HCT116 (cell line): ENCODE measurements at regions not wholly inside any gene's neighbourhood (a gene's known extent, or its start where the extent isn't known, plus 50 kb on each side); places are given as distances from the start of the nearest gene placed in this dataset.

ENCODE experiments used
- ATAC-seq: fragments of 200-7000 bp; cut with Tn5 transposase; 2 replicates; pipeline ENCODE4 v1.9.1; 2020; ENCODE audit warnings: mild to moderate bottlenecking, moderate library complexity
- BruUV-seq: library from RNA; stranded (reverse); fragments of 400-500 nt; replicated peaks from 2 replicates; lab custom pipeline; 2021; lab: Mats Ljungman, UMichigan
- CTCF ChIA-PET: fragments of 300-600 bp; sonication (Branson Sonifier 250); formaldehyde crosslinking; loops from one replicate; lab custom pipeline; 2021; ENCODE audit warnings: antibody characterized with exemption; lab: Charles Lee
- POLR2A ChIA-PET: fragments of 300-600, 350-600 bp; sonication (Branson Sonifier 250); formaldehyde crosslinking; loops from one replicate; lab custom pipeline; 2021; ENCODE audit warnings: antibody characterized with exemption; lab: Charles Lee
- RAD21 ChIA-PET, 2 experiments: fragments of 300-600 bp; sonication (Branson Sonifier 250); formaldehyde crosslinking; loops; one replicate each; lab custom pipeline; 2023; ENCODE audit warnings: low total read pairs in 2 of 2; ENCODE audit not compliant: uncharacterized antibody in 2 of 2, unreplicated experiment in 2 of 2, low non-redundant PET in 1 of 2; lab: Charles Lee
- DNase-seq: peaks from one replicate; pipeline ENCODE4 v3.0.0-alpha.2; 2010; ENCODE audit warnings: low read depth, low spot score
- H2AFZ ChIP-seq: fragments of 200-600 bp; shearing (Covaris generic), sonication (generic); 2 replicates; pipeline ENCODE4 v1.6.1; 2017; ENCODE audit warnings: low read depth, mixed run types, mixed read lengths, antibody characterized with exemption, low read length; ENCODE audit not compliant: poor library complexity, severe bottlenecking
- H3K27ac ChIP-seq: 2 replicates; pipeline ENCODE4 v1.5.1; 2012; ENCODE audit warnings: low read depth, low read length
- H3K27me3 ChIP-seq: fragments of 200-600 bp; sonication (generic); 2 replicates; pipeline ENCODE4 v1.6.1; 2016; ENCODE audit warnings: mixed run types, low read length, mixed read lengths; ENCODE audit not compliant: insufficient read depth
- H3K36me3 ChIP-seq, 2 experiments: fragments of 200-500 bp in 1 of 2; fragments of 200-600 bp in 1 of 2; sonication (Bioruptor generic) in 1 of 2; sonication (generic) in 1 of 2; 2 replicates each; pipeline versions ENCODE4 v1.5.1 to v1.6.1; 2014 to 2016; ENCODE audit warnings: low read length in 2 of 2, inconsistent platforms in 1 of 2, mixed read lengths in 1 of 2, mixed run types in 1 of 2; ENCODE audit not compliant: insufficient read depth in 2 of 2, control insufficient read depth in 1 of 2
- H3K4me1 ChIP-seq, 2 experiments: fragments of 200-600 bp in 1 of 2; sonication (generic) in 1 of 2; 2 replicates each; pipeline versions ENCODE4 v1.5.1 to v1.6.1; 2012 to 2017; ENCODE audit warnings: low read length in 2 of 2, inconsistent platforms in 1 of 2, mild to moderate bottlenecking in 1 of 2, mixed read lengths in 1 of 2, mixed run types in 1 of 2, moderate library complexity in 1 of 2; ENCODE audit not compliant: insufficient read depth in 2 of 2, control insufficient read depth in 1 of 2
- H3K4me2 ChIP-seq: fragments of 200-600 bp; sonication (generic); 2 replicates; pipeline ENCODE4 v1.6.1; 2017; ENCODE audit warnings: mixed run types, low read length, mixed read lengths
- H3K4me3 ChIP-seq, 2 experiments: fragments of 200-600 bp in 1 of 2; sonication (generic) in 1 of 2; replicated peaks in 1 of 2; 2 replicates each; pipeline ENCODE4 v1.5.1; 2011 to 2016; ENCODE audit warnings: low read length in 2 of 2, control low read depth in 1 of 2, low read depth in 1 of 2, mild to moderate bottlenecking in 1 of 2, mixed read lengths in 1 of 2, mixed run types in 1 of 2
- H3K79me2 ChIP-seq: fragments of 200-600 bp; sonication (generic); 2 replicates; pipeline ENCODE4 v1.6.1; 2017; ENCODE audit warnings: mild to moderate bottlenecking, mixed run types, low read length, moderate library complexity, mixed read lengths; ENCODE audit not compliant: insufficient read depth
- H3K9ac ChIP-seq: fragments of 200-600 bp; sonication (generic); 2 replicates; pipeline ENCODE4 v1.6.1; 2016; ENCODE audit warnings: low read length, mixed read lengths
- H3K9me2 ChIP-seq: fragments of 200-600 bp; sonication (generic), shearing (Covaris generic); 2 replicates; pipeline ENCODE4 v1.6.1; 2017; ENCODE audit warnings: mixed run types, mild to moderate bottlenecking, moderate library complexity; ENCODE audit not compliant: insufficient read depth
- H3K9me3 ChIP-seq, 2 experiments: fragments of 200-500 bp in 1 of 2; fragments of 200-600 bp in 1 of 2; sonication (Bioruptor generic) in 1 of 2; sonication (generic) in 1 of 2; 2 replicates each; pipeline ENCODE4 v1.6.1; 2014 to 2017; ENCODE audit warnings: low read length in 2 of 2, mixed read lengths in 2 of 2, inconsistent platforms in 1 of 2, low read depth in 1 of 2, mild to moderate bottlenecking in 1 of 2, mixed run types in 1 of 2, moderate library complexity in 1 of 2; ENCODE audit not compliant: control insufficient read depth in 1 of 2, insufficient read depth in 1 of 2
- H4K20me1 ChIP-seq: fragments of 200-600 bp; sonication (generic), shearing (Covaris generic); 2 replicates; pipeline ENCODE4 v1.6.1; 2017; ENCODE audit warnings: mixed run types, mild to moderate bottlenecking, moderate library complexity; ENCODE audit not compliant: insufficient read depth
- EGR1 ChIP-seq: IDR thresholded peaks from 2 replicates; pipeline ENCODE4 v1.6.1; 2012; ENCODE audit warnings: low read depth
- EZH2phosphoT487 ChIP-seq: fragments of 200-600 bp; IDR thresholded peaks from 2 replicates; pipeline ENCODE4 v1.6.1; 2018; ENCODE audit warnings: antibody characterized with exemption, borderline replicate concordance
- POLR2A ChIP-seq: IDR thresholded peaks from 2 replicates; pipeline ENCODE4 v1.7.0; 2011; ENCODE audit warnings: borderline replicate concordance; ENCODE audit not compliant: insufficient read depth, insufficient read length; ENCODE audit errors: extremely low read depth
- RAD21 ChIP-seq: IDR thresholded peaks from 2 replicates; pipeline ENCODE4 v1.6.1; 2012; ENCODE audit warnings: low read depth, mild to moderate bottlenecking
- SIN3A ChIP-seq: IDR thresholded peaks from 2 replicates; pipeline ENCODE4 v1.6.1; 2012; ENCODE audit warnings: low read depth
- SP1 ChIP-seq: IDR thresholded peaks from 2 replicates; pipeline ENCODE4 v1.6.1; 2012; ENCODE audit warnings: low read depth
- SRF ChIP-seq: IDR thresholded peaks from 2 replicates; pipeline ENCODE4 v1.6.1; 2012; ENCODE audit warnings: low read depth
- TCF7L2 ChIP-seq: IDR thresholded peaks from 2 replicates; pipeline ENCODE4 v1.7.0; 2011; ENCODE audit warnings: borderline replicate concordance, inconsistent platforms; ENCODE audit not compliant: insufficient read depth, insufficient read length; ENCODE audit errors: extremely low read depth
- YY1 ChIP-seq: IDR thresholded peaks from 2 replicates; pipeline ENCODE4 v1.6.1; 2011; ENCODE audit warnings: low read length, low read depth, moderate library complexity, mild to moderate bottlenecking; ENCODE audit not compliant: insufficient replicate concordance; ENCODE audit errors: extremely low read depth
- ZNF274 ChIP-seq: fragments of 200-500 bp; sonication (Bioruptor generic); IDR thresholded peaks from 2 replicates; pipeline ENCODE4 v1.6.1; 2014; ENCODE audit warnings: mild to moderate bottlenecking, low read depth, low read length, inconsistent platforms
- intact Hi-C: fragments of 100-400 bp; cut with micrococcal nuclease; formaldehyde crosslinking; loops from 2 replicates; pipeline ENCODE4 v1.10.0; 2022
- TF ChIP-seq, protein P1 (sequence below): IDR thresholded peaks from 2 replicates; pipeline ENCODE4 v1.6.1; 2011; ENCODE audit warnings: mild to moderate bottlenecking, low read length, moderate library complexity; ENCODE audit not compliant: insufficient replicate concordance; ENCODE audit errors: extremely low read depth
- TF ChIP-seq, protein P2 (sequence below): IDR thresholded peaks from 2 replicates; pipeline ENCODE4 v1.6.1; 2012

DNA sequence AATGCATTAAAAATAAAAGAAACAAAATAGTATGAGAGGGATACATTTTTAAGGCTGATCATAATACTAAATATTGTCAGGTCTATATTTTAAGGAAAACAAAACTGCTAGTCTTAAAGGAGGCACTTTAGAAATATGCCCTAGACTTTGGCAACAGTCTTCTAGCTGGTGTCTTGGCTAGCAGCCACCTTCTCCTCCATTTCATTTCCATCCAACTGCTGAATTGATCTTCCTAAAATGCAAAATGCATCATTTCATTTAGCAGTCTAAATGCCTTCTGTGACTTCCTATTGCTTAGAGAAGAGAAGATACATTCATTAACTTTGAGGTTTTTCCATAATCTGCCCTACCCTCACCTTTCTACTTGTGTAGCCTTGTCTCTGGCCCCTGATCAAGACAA is 1404.1 kb downstream of the CDH11 start:
- no peak overlapping the region for H2AFZ ChIP-seq
- no peaks in the 10 kb centered on the region for H3K36me3 ChIP-seq
- no peaks in the 10 kb centered on the region for H3K27me3 ChIP-seq
- no peak overlapping the region for H3K4me3 ChIP-seq
- CTCF ChIA-PET, result no interaction called here
- peaks cover 6 to 18% of the 10 kb centered on the region in 2 experiments; a peak in 2 of 4 replicates for H3K9me3 ChIP-seq
- ATAC-seq (no peak), DNase-seq (no peak)
- BruUV-seq, result no TSS peak
- no peaks in the 10 kb centered on the region for H3K4me1 ChIP-seq
- H3K4me2 ChIP-seq, result no peak overlapping the region
- no peaks in the 10 kb centered on the region for H3K9me2 ChIP-seq
- H4K20me1 ChIP-seq, result no peaks in the 10 kb centered on the region
- POLR2A ChIA-PET, result no interaction called here
- no peak overlapping the region for H3K9ac ChIP-seq
- no peak for TF ChIP-seq POLR2A
- TF ChIP-seq TCF7L2, result no peak
- no peak for TF ChIP-seq EZH2phosphoT487
- no peak for TF ChIP-seq SIN3A
- no peak for TF ChIP-seq YY1
- TF ChIP-seq EGR1, result no peak
- RAD21 ChIA-PET, result no interaction called here
- intact Hi-C loops, result no loop called here
- H3K79me2 ChIP-seq, result no peaks in the 10 kb centered on the region
- H3K27ac ChIP-seq, result no peak overlapping the region

DNA sequence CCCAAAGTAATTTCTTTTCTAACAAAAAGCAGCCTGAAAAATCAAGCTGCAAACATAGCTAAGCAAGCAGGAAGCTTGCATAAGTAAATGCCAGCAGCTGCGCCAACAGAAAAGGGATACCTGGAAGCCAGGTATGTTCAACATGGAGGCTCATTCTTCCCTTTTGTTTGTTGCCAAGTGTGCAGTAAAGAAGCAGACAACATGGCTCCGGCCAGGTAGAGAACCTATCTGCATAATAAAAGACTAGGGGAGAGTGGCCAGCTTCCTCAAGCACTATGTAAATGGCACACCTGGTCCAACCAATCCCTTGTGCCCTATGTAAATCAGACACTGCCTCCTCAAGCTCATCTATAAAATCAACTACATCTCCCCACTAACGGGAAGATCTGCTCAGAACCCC is 1407.0 kb downstream of the CDH11 start:
- no peaks in the 10 kb centered on the region for H3K79me2 ChIP-seq
- no peak overlapping the region for H3K27ac ChIP-seq
- H3K4me3 ChIP-seq, result no peak overlapping the region
- no peak overlapping the region for H3K9ac ChIP-seq
- no peaks in the 10 kb centered on the region for H3K4me1 ChIP-seq
- no peaks in the 10 kb centered on the region for H3K36me3 ChIP-seq
- H3K27me3 ChIP-seq, result no peaks in the 10 kb centered on the region
- H3K4me2 ChIP-seq, result no peak overlapping the region
- peaks cover 0 to 13% of the 10 kb centered on the region in 2 experiments; a peak in 2 of 4 replicates for H3K9me3 ChIP-seq
- RAD21 ChIA-PET, result no interaction called here
- intact Hi-C loops, result no loop called here
- ATAC-seq (no peak), DNase-seq (no peak)
- H2AFZ ChIP-seq, result no peak overlapping the region
- BruUV-seq, result no TSS peak
- H4K20me1 ChIP-seq, result no peaks in the 10 kb centered on the region
- CTCF ChIA-PET, result no interaction called here
- H3K9me2 ChIP-seq, result no peaks in the 10 kb centered on the region
- POLR2A ChIA-PET, result no interaction called here
- TF ChIP-seq POLR2A, result no peak
- no peak for TF ChIP-seq RAD21
- TF ChIP-seq, protein P1, sequence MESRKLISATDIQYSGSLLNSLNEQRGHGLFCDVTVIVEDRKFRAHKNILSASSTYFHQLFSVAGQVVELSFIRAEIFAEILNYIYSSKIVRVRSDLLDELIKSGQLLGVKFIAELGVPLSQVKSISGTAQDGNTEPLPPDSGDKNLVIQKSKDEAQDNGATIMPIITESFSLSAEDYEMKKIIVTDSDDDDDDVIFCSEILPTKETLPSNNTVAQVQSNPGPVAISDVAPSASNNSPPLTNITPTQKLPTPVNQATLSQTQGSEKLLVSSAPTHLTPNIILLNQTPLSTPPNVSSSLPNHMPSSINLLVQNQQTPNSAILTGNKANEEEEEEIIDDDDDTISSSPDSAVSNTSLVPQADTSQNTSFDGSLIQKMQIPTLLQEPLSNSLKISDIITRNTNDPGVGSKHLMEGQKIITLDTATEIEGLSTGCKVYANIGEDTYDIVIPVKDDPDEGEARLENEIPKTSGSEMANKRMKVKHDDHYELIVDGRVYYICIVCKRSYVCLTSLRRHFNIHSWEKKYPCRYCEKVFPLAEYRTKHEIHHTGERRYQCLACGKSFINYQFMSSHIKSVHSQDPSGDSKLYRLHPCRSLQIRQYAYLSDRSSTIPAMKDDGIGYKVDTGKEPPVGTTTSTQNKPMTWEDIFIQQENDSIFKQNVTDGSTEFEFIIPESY, result no peak
- TF ChIP-seq TCF7L2, result no peak
- TF ChIP-seq EZH2phosphoT487, result no peak
- no peak for TF ChIP-seq SRF
- TF ChIP-seq, protein P2, sequence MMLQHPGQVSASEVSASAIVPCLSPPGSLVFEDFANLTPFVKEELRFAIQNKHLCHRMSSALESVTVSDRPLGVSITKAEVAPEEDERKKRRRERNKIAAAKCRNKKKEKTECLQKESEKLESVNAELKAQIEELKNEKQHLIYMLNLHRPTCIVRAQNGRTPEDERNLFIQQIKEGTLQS, result no peak
- TF ChIP-seq EGR1, result no peak
- no peak for TF ChIP-seq ZNF274
- no peak for TF ChIP-seq SP1
